K562 (cell line): ENCODE measurements at regions not wholly inside any gene's neighbourhood (a gene's known extent, or its start where the extent isn't known, plus 50 kb on each side); places are given as distances from the start of the nearest gene placed in this dataset.

Experiments used
- ATAC-seq: fragments of 200-7000 bp; cut with Tn5 transposase; 3 replicates; pipeline ENCODE4 v1.9.1; 2020; ENCODE audit warnings: moderate library complexity
- BruUV-seq: library from RNA; stranded (reverse); fragments of 400-500 nt; replicated peaks from 2 replicates; lab custom pipeline; 2021; lab: Mats Ljungman, UMichigan
- CTCF ChIA-PET: fragments of 300-600 bp; formaldehyde crosslinking; extraction: SDS; loops from one replicate; lab custom pipeline; 2021; ENCODE audit warnings: low intra/inter-chr PET ratio; lab: Yijun Ruan, JAX
- POLR2A ChIA-PET: fragments of 300-600, 350-650 bp; sonication (Branson Sonifier 250); formaldehyde crosslinking; extraction: SDS; loops from one replicate; lab custom pipeline; 2021; ENCODE audit warnings: antibody characterized with exemption, inconsistent platforms; lab: Yijun Ruan, JAX
- DNase-seq, 4 experiments: peaks; one replicate each; pipeline versions ENCODE4 v3.0.0 to v3.0.0-alpha.2; 2011 to 2018; ENCODE audit warnings: low spot score in 3 of 4, mixed read lengths in 3 of 4; ENCODE audit errors: extremely low read depth in 1 of 4
- FAIRE-seq: peaks from 2 replicates; lab custom pipeline; 2011; peaks lifted over from hg19 to GRCh38; lab: Jason Lieb, UNC
- H2AFZ ChIP-seq: 2 replicates; pipeline ENCODE4 v1.6.0; 2011; ENCODE audit warnings: low read depth, low read length, control low read depth, inconsistent platforms
- H3K27ac ChIP-seq: fragments of 200-600 bp; 3 replicates; pipeline ENCODE4 v1.8.0; 2011; ENCODE audit warnings: low read depth, mild to moderate bottlenecking, control low read depth, inconsistent platforms, low read length, moderate library complexity, mixed read lengths; ENCODE audit errors: extremely low read depth
- H3K27me3 ChIP-seq, 2 experiments: fragments of 300-600 bp in 1 of 2; 2 replicates in 1 of 2; 3 replicates in 1 of 2; pipeline versions ENCODE4 v1.6.0 to v1.8.0; 2011; ENCODE audit warnings: inconsistent platforms in 2 of 2, low read length in 2 of 2, mild to moderate bottlenecking in 1 of 2, mixed read lengths in 1 of 2, moderate library complexity in 1 of 2; ENCODE audit not compliant: control insufficient read depth in 2 of 2, insufficient read depth in 2 of 2
- H3K36me3 ChIP-seq: fragments of 300-600 bp; 3 replicates; pipeline ENCODE4 v1.8.0; 2011; ENCODE audit warnings: mild to moderate bottlenecking, low read length, inconsistent platforms; ENCODE audit not compliant: control insufficient read depth, insufficient read depth
- H3K4me1 ChIP-seq, 2 experiments: fragments of 200-600 bp in 1 of 2; replicated peaks in 1 of 2; 2 replicates in 1 of 2; 3 replicates in 1 of 2; pipeline versions ENCODE4 v1.5.1 to v1.8.0; 2011; ENCODE audit warnings: inconsistent platforms in 2 of 2, low read length in 2 of 2, mild to moderate bottlenecking in 1 of 2, mixed read lengths in 1 of 2, moderate library complexity in 1 of 2; ENCODE audit not compliant: control insufficient read depth in 2 of 2, insufficient read depth in 2 of 2
- H3K4me2 ChIP-seq: 2 replicates; pipeline ENCODE4 v1.6.1; 2011; ENCODE audit warnings: low read length, control low read depth, inconsistent platforms, mixed read lengths; ENCODE audit not compliant: insufficient read depth
- H3K4me3 ChIP-seq: fragments of 200-600 bp; sonication (generic), shearing (Covaris generic); 2 replicates; pipeline ENCODE4 v1.5.1; 2016; ENCODE audit warnings: control low read depth, inconsistent platforms
- H3K79me2 ChIP-seq: fragments of 200-600 bp; 3 replicates; pipeline ENCODE4 v1.8.0; 2011; ENCODE audit warnings: low read length, inconsistent platforms; ENCODE audit not compliant: control insufficient read depth, insufficient read depth
- H3K9ac ChIP-seq, 2 experiments: 2 replicates each; pipeline versions ENCODE4 v1.6.0 to v1.6.1; 2011; ENCODE audit warnings: low read depth in 2 of 2, low read length in 2 of 2, control low read depth in 1 of 2, inconsistent platforms in 1 of 2, mild to moderate bottlenecking in 1 of 2, mixed read lengths in 1 of 2; ENCODE audit not compliant: insufficient read depth in 1 of 2
- H3K9me1 ChIP-seq: one replicate; pipeline ENCODE4 v1.6.0; 2011; ENCODE audit warnings: inconsistent platforms, mild to moderate bottlenecking, low read length, moderate library complexity; ENCODE audit not compliant: control insufficient read depth, insufficient read depth
- H3K9me3 ChIP-seq: replicated peaks from 2 replicates; pipeline ENCODE4 v1.5.1; 2011; ENCODE audit warnings: low read depth, low read length, inconsistent platforms; ENCODE audit not compliant: control insufficient read depth, insufficient read depth
- H4K20me1 ChIP-seq: replicated peaks from 2 replicates; pipeline ENCODE4 v1.6.1; 2011; ENCODE audit warnings: low read length, inconsistent platforms, mixed read lengths; ENCODE audit not compliant: control insufficient read depth, insufficient read depth
- BCL6 ChIP-seq: fragments of 250-450 bp; sonication (Bioruptor Pico); IDR thresholded peaks from 2 replicates; pipeline ENCODE4 v1.4.0; 2020
- EP300 ChIP-seq: IDR thresholded peaks from 2 replicates; pipeline ENCODE4 v1.6.1; 2012; ENCODE audit warnings: low read length, improper control_type of control experiment
- ETS2 ChIP-seq: IDR thresholded peaks from 2 replicates; pipeline ENCODE4 v1.6.1; 2016; ENCODE audit warnings: borderline replicate concordance, missing genetic modification characterization, mild to moderate bottlenecking, moderate library complexity, missing compliant biosample characterization; ENCODE audit not compliant: poor library complexity, severe bottlenecking
- ILK ChIP-seq: fragments of 450-650 bp; IDR thresholded peaks from 2 replicates; pipeline ENCODE4 v1.6.1; 2016; ENCODE audit warnings: missing genetic modification characterization, low read depth, mild to moderate bottlenecking, missing compliant biosample characterization, moderate library complexity, borderline replicate concordance
- KDM2B ChIP-seq: fragments of 250-450 bp; sonication (Bioruptor Pico); IDR thresholded peaks from 2 replicates; pipeline ENCODE4 v1.8.0; 2021; ENCODE audit warnings: mild to moderate bottlenecking, moderate library complexity
- RBFOX2 ChIP-seq: fragments of 200-400 bp; formaldehyde crosslinking; IDR thresholded peaks from 2 replicates; pipeline ENCODE4 v1.6.1; 2017; ENCODE audit warnings: low read depth, mild to moderate bottlenecking, low read length, moderate library complexity
- ZNF184 ChIP-seq: sonication (generic); formaldehyde crosslinking; IDR thresholded peaks from 2 replicates; pipeline ENCODE4 v1.5.0; 2020; ENCODE audit warnings: missing genetic modification reagents
- ZNF212 ChIP-seq: fragments of 450-650 bp; formaldehyde crosslinking; IDR thresholded peaks from 2 replicates; pipeline ENCODE4 v1.4.0; 2020; ENCODE audit warnings: mild to moderate bottlenecking
- ZNF507 ChIP-seq: conservative IDR thresholded peaks from 2 replicates; pipeline ENCODE4 v1.6.1; 2017; ENCODE audit warnings: missing genetic modification characterization, missing compliant biosample characterization
- ZNF551 ChIP-seq: fragments of 250-450 bp; sonication (Bioruptor Pico); IDR thresholded peaks from 2 replicates; pipeline ENCODE4 v1.5.0; 2021; ENCODE audit warnings: mild to moderate bottlenecking, moderate library complexity
- in situ Hi-C: fragments of 300-500 bp; cut with MboI; formaldehyde crosslinking; loops from 4 replicates; pipeline ENCODE4 v1.15.0; 2018; ENCODE audit warnings: inconsistent platforms, mixed read lengths
- intact Hi-C: fragments of 100-400 bp; cut with micrococcal nuclease; formaldehyde crosslinking; loops from 2 replicates; pipeline ENCODE4 v1.14.2; 2022
- TF ChIP-seq, protein P1 (sequence below): fragments of 450-650 bp; IDR thresholded peaks from 2 replicates; pipeline ENCODE4 v1.6.1; 2014; ENCODE audit warnings: low read depth, mild to moderate bottlenecking, moderate library complexity, borderline replicate concordance

DNA sequence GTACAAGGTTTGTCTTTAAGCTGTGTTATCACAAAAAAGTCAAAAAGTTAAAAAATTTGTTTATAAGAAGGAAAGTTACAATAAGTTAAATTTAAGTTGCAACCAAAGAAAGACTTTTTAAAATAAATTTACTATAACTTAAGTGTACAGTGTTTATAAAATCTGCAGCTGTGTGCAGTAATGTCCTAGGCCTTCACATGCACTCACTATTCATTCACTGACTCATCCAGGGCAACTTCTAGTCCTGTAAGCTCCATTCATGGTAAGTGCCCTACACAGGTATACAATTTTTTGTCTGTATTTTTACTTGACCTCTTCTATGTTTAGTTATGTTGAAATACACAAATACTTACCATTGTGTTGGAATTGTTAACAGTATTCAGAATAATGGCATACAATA lies 667.9 kb upstream of the SLITRK5 start:
- H2AFZ ChIP-seq: no peak overlapping the region
- FAIRE-seq (no peak), ATAC-seq (no peak), DNase-seq (no peak)
- BruUV-seq: no TSS peak
- no peaks in the 10 kb centered on the region for H3K36me3 ChIP-seq
- no peaks in the 10 kb centered on the region for H3K4me1 ChIP-seq
- H3K27ac ChIP-seq: no peak overlapping the region
- no peaks in the 10 kb centered on the region for H3K9me3 ChIP-seq
- intact Hi-C loops: no loop called here
- H3K9me1 ChIP-seq: no peaks in the 10 kb centered on the region
- no peaks in the 10 kb centered on the region for H3K79me2 ChIP-seq
- H3K4me3 ChIP-seq: no peak overlapping the region
- TF ChIP-seq ZNF507 (no peak), EP300 (no peak), ZNF212 (CRISPR knock-in tag) (no peak), ETS2 (no peak), ZNF551 (no peak), KDM2B (CRISPR knock-in tag) (no peak), BCL6 (no peak), RBFOX2 (no peak), ZNF184 (no peak), ILK (tag) (no peak)
- TF ChIP-seq, protein P1, sequence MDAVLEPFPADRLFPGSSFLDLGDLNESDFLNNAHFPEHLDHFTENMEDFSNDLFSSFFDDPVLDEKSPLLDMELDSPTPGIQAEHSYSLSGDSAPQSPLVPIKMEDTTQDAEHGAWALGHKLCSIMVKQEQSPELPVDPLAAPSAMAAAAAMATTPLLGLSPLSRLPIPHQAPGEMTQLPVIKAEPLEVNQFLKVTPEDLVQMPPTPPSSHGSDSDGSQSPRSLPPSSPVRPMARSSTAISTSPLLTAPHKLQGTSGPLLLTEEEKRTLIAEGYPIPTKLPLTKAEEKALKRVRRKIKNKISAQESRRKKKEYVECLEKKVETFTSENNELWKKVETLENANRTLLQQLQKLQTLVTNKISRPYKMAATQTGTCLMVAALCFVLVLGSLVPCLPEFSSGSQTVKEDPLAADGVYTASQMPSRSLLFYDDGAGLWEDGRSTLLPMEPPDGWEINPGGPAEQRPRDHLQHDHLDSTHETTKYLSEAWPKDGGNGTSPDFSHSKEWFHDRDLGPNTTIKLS: no peak
- H3K27me3 ChIP-seq: no peaks in the 10 kb centered on the region
- H4K20me1 ChIP-seq: no peaks in the 10 kb centered on the region
- H3K4me2 ChIP-seq: no peak overlapping the region
- ChIA-PET CTCF (no interaction called here), POLR2A (no interaction called here)
- no peak overlapping the region for H3K9ac ChIP-seq
- in situ Hi-C loops: no loop called here
